ENCODE measurements at regions not wholly inside any gene's neighbourhood (a gene's known extent, or its start where the extent isn't known, plus 50 kb on each side); places are given as distances from the start of the nearest gene placed in this dataset.

- DNase-seq (ENCODE audit: low read depth in 1 of 2, low spot score in 1 of 2), result no peak
- no peak for TF ChIP-seq JUND (IDR thresholded peaks at IDR 0.05; ENCODE audit: low read depth)
- in situ Hi-C loops (cut with HindIII; ENCODE audit: low pct_unique_long_range_greater_than_20kb, low sequenced_read_pairs), result no loop called here
These were observed 299.5 kb downstream of the IRF8 start for GRCh38 chr16:86198206-86199118.

GRCh38 chr16:86199182-86199581 is 300.2 kb downstream of the IRF8 start:
- in situ Hi-C loops (cut with HindIII; ENCODE audit: low pct_unique_long_range_greater_than_20kb, low sequenced_read_pairs), result no loop called here
- no peak for TF ChIP-seq JUND (IDR thresholded peaks at IDR 0.05; ENCODE audit: low read depth)
- DNase-seq (ENCODE audit: low read depth in 1 of 2, low spot score in 1 of 2), result no peak

- in situ Hi-C loops (cut with HindIII; ENCODE audit: low pct_unique_long_range_greater_than_20kb, low sequenced_read_pairs), result no loop called here
- TF ChIP-seq JUND (IDR thresholded peaks at IDR 0.05; ENCODE audit: low read depth), result no peak
- DNase-seq (ENCODE audit: low read depth in 1 of 2, low spot score in 1 of 2), result no peak
These were observed 301.1 kb downstream of the IRF8 start for GRCh38 chr16:86199871-86200695.

DNA sequence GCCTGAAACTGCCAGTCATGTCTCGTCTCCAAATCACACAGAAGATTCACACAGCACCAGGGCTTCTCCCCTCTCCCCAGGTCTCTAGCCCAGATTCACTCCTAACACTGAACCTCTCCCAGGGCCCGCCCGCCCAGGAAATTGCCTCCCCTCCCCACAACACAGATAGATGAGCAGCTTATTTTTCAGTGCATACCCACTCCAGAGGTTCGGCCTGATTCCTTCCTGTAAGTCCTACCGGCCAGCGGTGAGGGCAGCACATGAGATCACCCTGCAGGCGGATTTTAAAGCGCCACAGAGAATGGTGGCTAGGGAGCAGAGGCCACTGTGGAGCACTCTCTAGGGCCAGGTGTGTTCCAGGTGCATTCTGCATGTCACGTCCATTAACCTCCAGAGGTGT is 301.8 kb downstream of the IRF8 start:
- DNase-seq (ENCODE audit: low read depth in 1 of 2, low spot score in 1 of 2), result no peak
- no peak for TF ChIP-seq JUND (IDR thresholded peaks at IDR 0.05; ENCODE audit: low read depth)
- in situ Hi-C loops (cut with HindIII; ENCODE audit: low pct_unique_long_range_greater_than_20kb, low sequenced_read_pairs), result no loop called here

- in situ Hi-C loops (cut with HindIII; ENCODE audit: low pct_unique_long_range_greater_than_20kb, low sequenced_read_pairs), result no loop called here
- no peak for DNase-seq (ENCODE audit: low read depth in 1 of 2, low spot score in 1 of 2)
- TF ChIP-seq JUND (IDR thresholded peaks at IDR 0.05; ENCODE audit: low read depth), result no peak
These were observed 302.8 kb downstream of the IRF8 start for GRCh38 chr16:86201746-86202145.

DNA sequence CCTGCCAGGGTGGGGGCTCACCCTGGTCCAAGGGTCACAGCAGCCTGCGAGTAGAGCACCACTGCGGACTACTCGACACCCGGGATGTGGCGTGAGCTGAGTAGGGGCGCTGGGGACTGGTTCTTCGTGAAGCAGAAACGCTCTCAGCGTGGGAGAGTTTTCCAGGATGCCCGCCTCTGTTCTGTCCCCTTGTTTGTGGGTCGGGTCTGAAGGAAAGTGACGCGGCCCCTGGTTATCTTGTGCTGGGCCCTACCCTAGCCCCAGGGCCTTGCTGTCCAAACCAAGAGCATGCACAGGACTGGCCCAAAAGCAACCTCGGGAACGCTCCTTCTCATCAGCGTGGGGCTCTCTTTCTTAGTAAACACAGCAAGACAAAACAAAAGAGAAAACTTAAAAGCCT is 303.3 kb downstream of the IRF8 start:
- DNase-seq (ENCODE audit: low read depth in 1 of 2, low spot score in 1 of 2), result no peak
- in situ Hi-C loops (cut with HindIII; ENCODE audit: low pct_unique_long_range_greater_than_20kb, low sequenced_read_pairs), result no loop called here
- no peak for TF ChIP-seq JUND (IDR thresholded peaks at IDR 0.05; ENCODE audit: low read depth)

DNA sequence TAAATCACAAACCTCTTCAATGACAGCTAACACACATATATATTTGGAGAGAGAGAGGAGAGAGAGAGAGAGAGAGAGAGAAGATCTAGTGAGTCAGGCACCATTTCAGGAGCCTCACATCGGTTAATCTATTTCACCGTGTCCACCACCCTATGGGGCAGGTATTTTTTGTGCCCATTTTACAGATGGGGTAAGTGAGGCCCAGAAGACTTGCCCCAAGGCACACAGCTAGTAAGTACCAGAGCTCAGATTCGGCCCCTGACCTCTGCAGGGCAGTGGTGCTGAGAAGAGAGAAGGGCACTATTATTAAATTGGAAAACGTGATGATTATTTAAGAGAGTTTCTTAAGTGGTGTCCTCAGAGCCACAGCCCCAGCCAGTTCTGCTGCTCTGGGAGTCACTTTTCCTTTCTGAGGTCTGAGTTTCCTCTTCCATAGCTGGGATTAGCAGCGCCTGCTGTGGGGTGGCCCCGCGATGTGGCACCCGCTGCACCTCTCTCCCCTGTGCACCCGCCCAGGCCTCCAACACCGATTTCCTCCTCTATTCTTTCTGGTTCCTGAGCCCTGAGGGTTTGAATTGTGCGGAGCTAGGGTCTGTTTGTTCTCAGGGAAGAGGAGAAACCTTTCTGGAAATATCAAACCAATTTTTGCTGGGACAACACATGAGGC is 303.9 kb downstream of the IRF8 start:
- in situ Hi-C loops (cut with HindIII; ENCODE audit: low pct_unique_long_range_greater_than_20kb, low sequenced_read_pairs), result no loop called here
- DNase-seq (ENCODE audit: low read depth in 1 of 2, low spot score in 1 of 2), result no peak
- TF ChIP-seq JUND (IDR thresholded peaks at IDR 0.05; ENCODE audit: low read depth), result no peak

DNA sequence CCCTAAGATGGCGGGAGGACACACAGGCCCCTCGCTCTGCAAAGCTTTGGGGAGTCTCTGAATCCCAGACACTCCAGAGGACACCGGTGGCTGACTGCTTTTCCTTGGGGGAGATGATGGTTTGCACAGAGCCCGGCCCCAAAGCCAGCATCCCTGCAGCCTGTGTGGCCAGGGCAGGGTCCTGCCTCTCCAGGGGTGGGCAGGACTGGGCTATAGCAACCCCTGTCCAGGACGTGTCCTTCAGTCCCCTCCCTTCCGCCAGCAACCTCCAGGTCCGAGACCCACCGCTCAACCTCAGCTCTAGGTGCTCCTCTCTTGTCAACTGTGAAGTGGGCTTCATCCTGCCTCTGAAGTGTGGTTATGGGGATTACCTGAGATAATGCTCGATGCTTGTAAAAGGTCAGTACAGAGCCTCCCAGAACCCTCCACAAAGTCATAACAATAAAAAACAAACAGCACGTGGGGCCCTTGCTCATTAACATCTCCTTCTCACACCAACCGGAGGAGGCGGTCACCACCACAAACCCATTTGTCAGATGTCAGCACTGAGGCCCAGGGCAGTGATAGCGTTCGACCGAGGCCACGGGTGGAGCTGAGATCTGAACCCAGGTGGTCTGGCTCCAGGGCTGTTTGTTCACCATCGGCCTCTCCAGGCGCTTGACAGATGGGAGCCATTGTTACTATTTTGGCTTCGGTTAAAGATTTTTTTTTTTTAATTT is 304.8 kb downstream of the IRF8 start:
- TF ChIP-seq JUND (IDR thresholded peaks at IDR 0.05; ENCODE audit: low read depth), result no peak
- in situ Hi-C loops (cut with HindIII; ENCODE audit: low pct_unique_long_range_greater_than_20kb, low sequenced_read_pairs), result no loop called here
- no peak for DNase-seq (ENCODE audit: low read depth in 1 of 2, low spot score in 1 of 2)

- TF ChIP-seq JUND (IDR thresholded peaks at IDR 0.05; ENCODE audit: low read depth), result no peak
- no peak for DNase-seq (ENCODE audit: low read depth in 1 of 2, low spot score in 1 of 2)
- in situ Hi-C loops (cut with HindIII; ENCODE audit: low pct_unique_long_range_greater_than_20kb, low sequenced_read_pairs), result no loop called here
These were observed 304.6 kb upstream of the FOXF1 start for GRCh38 chr16:86205521-86206245.

DNA sequence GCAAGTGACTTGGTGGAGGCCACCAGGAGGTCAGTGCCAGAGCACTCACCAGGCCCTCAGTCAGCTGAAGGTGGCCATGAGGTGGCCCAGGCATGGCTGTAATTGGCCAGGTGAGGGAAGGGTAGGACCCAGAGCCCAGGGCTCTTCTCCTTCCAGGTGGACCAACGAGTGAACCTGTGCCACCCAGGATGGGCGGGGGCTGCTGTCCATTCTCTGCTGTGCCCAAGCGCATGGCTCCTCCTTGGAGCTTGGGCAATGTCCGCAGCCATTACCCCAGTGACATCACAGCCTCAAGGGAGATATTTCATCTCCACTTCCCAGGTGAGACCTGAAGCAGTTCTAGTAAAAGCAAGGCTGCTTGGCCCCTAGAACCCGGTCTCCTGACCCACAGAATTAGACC is 303.0 kb upstream of the FOXF1 start:
- TF ChIP-seq JUND (IDR thresholded peaks at IDR 0.05; ENCODE audit: low read depth), result no peak
- in situ Hi-C loops (cut with HindIII; ENCODE audit: low pct_unique_long_range_greater_than_20kb, low sequenced_read_pairs), result no loop called here
- DNase-seq (ENCODE audit: low read depth in 1 of 2, low spot score in 1 of 2), result no peak

GRCh38 chr16:86209202-86209601 is 301.1 kb upstream of the FOXF1 start:
- in situ Hi-C loops (cut with HindIII; ENCODE audit: low pct_unique_long_range_greater_than_20kb, low sequenced_read_pairs), result no loop called here
- DNase-seq (ENCODE audit: low read depth in 1 of 2, low spot score in 1 of 2), result no peak
- TF ChIP-seq JUND (IDR thresholded peaks at IDR 0.05; ENCODE audit: low read depth), result no peak
